Left lung (tissue), 4 donors: ENCODE measurements at regions not wholly inside any gene's neighbourhood (a gene's known extent, or its start where the extent isn't known, plus 50 kb on each side); places are given as distances from the start of the nearest gene placed in this dataset.
A peak's percentile ranks its signal among the peaks of the same experiment; 100 is the strongest.

ENCODE experiments used
- ATAC-seq: fragments of 200-7000 bp; cut with Tn5 transposase; one replicate; pipeline ENCODE4 v1.9.1; 2020; ENCODE audit warnings: moderate library complexity
- DNase-seq, 4 donors: peaks; one replicate each; pipeline ENCODE4 v3.0.0-alpha.2; 2013 to 2020
- H3K27ac ChIP-seq, 2 donors: fragments of 200-600 bp; sonication (generic) in 1 of 2; one replicate each; pipeline versions ENCODE4 v1.5.0 to v1.8.0; 2020 to 2021
- H3K27me3 ChIP-seq, 2 donors: fragments of 200-600 bp; sonication (generic) in 1 of 2; one replicate each; pipeline versions ENCODE4 v1.5.0 to v1.8.0; 2020 to 2021
- H3K36me3 ChIP-seq, 2 donors: fragments of 200-600 bp; sonication (generic) in 1 of 2; one replicate each; pipeline versions ENCODE4 v1.5.0 to v1.8.0; 2020 to 2021
- H3K4me1 ChIP-seq, 2 donors: fragments of 200-600 bp; one replicate each; pipeline ENCODE4 v1.8.0; 2021
- H3K4me3 ChIP-seq, 2 donors: fragments of 200-600 bp; sonication (generic) in 1 of 2; one replicate each; pipeline versions ENCODE4 v1.5.0 to v1.8.0; 2020 to 2021; ENCODE audit warnings: mild to moderate bottlenecking in 1 of 2
- H3K9me3 ChIP-seq, 2 donors: fragments of 200-600 bp; sonication (generic) in 1 of 2; one replicate each; pipeline versions ENCODE4 v1.5.0 to v1.8.0; 2020 to 2021
- intact Hi-C, 2 donors: fragments of 100-400 bp; cut with DNase I; formaldehyde crosslinking; loops; one replicate each; pipeline versions ENCODE4 v1.11.2 to v1.14.2; 2022
- TF ChIP-seq, protein P1 (sequence below), 2 donors: fragments of 200-600 bp; sonication (generic) in 1 of 2; IDR thresholded peaks; one replicate each; pipeline versions ENCODE4 v1.5.0 to v1.8.0; 2021; ENCODE audit warnings: antibody characterized with exemption in 2 of 2
- donor health status: DM: no; HTN: yes; CAD: no.
- donor health status: DM: no; HTN: no; CAD: no.

DNA sequence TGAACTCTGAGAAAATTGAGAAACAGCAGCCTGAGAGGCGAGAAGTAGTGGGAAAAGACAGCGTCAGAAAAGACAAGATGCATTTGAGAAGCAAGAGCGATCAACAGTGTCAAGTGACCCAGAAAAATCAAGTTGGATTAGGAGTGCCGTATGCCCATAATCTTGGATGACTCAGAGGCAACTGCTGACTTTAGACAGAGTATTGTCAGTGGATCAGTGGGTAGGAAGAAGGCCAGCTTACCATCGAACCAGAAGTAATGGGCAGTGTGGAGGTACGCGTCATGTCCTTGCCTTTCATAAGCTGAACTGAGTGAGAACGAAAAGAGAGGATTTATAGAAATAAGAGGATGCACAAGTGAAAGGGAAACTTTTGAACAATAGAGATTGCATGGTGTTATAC, 151.0 kb upstream of the NAV3 start:
- Histone ChIP-seq H3K4me1 (no peaks in the 10 kb centered on the region), H3K9me3 (no peaks in the 10 kb centered on the region), H3K27me3 (no peaks in the 10 kb centered on the region), H3K4me3 (no peak overlapping the region), H3K36me3 (no peaks in the 10 kb centered on the region), H3K27ac (no peak overlapping the region)
- TF ChIP-seq, protein P1, sequence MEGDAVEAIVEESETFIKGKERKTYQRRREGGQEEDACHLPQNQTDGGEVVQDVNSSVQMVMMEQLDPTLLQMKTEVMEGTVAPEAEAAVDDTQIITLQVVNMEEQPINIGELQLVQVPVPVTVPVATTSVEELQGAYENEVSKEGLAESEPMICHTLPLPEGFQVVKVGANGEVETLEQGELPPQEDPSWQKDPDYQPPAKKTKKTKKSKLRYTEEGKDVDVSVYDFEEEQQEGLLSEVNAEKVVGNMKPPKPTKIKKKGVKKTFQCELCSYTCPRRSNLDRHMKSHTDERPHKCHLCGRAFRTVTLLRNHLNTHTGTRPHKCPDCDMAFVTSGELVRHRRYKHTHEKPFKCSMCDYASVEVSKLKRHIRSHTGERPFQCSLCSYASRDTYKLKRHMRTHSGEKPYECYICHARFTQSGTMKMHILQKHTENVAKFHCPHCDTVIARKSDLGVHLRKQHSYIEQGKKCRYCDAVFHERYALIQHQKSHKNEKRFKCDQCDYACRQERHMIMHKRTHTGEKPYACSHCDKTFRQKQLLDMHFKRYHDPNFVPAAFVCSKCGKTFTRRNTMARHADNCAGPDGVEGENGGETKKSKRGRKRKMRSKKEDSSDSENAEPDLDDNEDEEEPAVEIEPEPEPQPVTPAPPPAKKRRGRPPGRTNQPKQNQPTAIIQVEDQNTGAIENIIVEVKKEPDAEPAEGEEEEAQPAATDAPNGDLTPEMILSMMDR (IDR thresholded peaks at IDR 0.05), result no peak
- ATAC-seq (no peak), DNase-seq (no peak)
- intact Hi-C loops, result loop anchor here in 1 of 2 donors (10.0 kb wide), 1 partner anchor 615 kb away; the partner anchor contains the start of gene E2F7

DNA sequence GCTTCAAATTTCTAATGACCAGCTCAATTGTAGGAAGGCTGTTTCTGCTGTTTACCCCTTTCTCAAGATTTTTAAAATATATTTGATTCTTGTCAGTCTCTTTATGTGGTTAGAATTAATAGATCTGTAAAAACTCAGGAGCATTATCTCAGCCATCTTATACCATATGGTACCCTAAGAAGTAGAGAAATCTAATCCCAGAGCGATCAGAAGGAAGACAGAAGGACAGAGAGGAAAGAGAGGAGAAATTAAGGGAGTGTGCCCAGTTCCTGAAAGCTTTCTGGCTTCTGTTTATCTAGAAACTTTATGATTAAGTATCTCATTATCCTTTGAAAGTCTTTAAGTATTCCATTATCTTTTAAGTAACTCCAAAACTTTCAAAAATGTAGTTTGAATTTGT, 152.1 kb upstream of the NAV3 start:
- H3K27ac ChIP-seq, result no peak overlapping the region
- ATAC-seq (no peak), DNase-seq (no peak)
- no peaks in the 10 kb centered on the region for H3K9me3 ChIP-seq
- TF ChIP-seq, protein P1 (IDR thresholded peaks at IDR 0.05), result no peak
- H3K4me1 ChIP-seq, result no peaks in the 10 kb centered on the region
- H3K4me3 ChIP-seq, result no peak overlapping the region
- intact Hi-C loops, result no loop called here
- H3K36me3 ChIP-seq, result no peaks in the 10 kb centered on the region
- H3K27me3 ChIP-seq, result no peaks in the 10 kb centered on the region

DNA sequence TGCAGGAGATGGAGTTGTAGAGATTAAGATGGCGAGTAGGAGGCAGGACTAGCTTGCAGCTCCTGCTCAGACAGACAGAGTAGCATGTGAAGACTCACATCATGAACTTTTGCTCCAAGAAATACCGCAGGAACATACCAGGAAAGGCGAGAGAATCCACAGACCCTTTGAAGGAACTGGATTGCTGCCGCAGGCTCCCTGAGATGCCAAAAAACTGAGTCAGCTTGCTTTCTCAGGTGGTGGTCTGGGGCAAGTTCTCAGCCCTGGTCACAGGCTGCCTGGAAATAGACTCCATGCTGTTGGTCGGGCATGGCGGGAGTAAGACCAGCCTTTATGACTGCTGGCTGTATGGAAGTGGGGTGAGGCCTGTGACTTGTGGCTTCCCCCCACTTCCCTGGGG, 163.6 kb upstream of the NAV3 start:
- peaks cover 0 to 11% of the 10 kb centered on the region in 2 donors for H3K9me3 ChIP-seq
- TF ChIP-seq, protein P1 (IDR thresholded peaks at IDR 0.05), result no peak
- DNase-seq, result peak in 1 of 4 donors; percentile 20
- H3K27me3 ChIP-seq, result no peaks in the 10 kb centered on the region
- no peaks in the 10 kb centered on the region for H3K36me3 ChIP-seq
- no peaks in the 10 kb centered on the region for H3K4me1 ChIP-seq
- intact Hi-C loops, result no loop called here
- ATAC-seq, result no peak
- no peak overlapping the region for H3K27ac ChIP-seq
- H3K4me3 ChIP-seq, result no peak overlapping the region

DNA sequence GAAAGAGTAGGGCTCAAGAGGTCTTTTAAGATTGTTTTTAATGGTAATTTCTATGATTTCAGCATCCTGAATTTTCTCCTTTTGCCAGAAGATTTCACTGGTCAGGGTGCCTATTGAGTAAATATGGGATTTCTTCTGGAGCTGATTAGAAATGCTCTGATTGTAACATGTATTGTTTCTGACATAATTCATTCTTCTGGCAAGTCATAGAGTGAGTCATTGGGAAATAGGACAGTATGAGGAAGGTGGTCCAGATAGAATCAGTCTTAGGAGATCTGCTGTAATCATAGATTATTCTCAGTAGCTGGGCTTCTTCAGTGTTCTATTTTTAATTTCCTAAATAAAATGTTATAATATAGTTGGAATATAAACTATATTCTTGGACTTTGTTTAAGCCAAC, 182.0 kb upstream of the NAV3 start:
- no peaks in the 10 kb centered on the region for H3K36me3 ChIP-seq
- no peak overlapping the region for H3K27ac ChIP-seq
- no peaks in the 10 kb centered on the region for H3K27me3 ChIP-seq
- DNase-seq, result no peak
- H3K9me3 ChIP-seq, result no peaks in the 10 kb centered on the region
- H3K4me3 ChIP-seq, result no peak overlapping the region
- ATAC-seq, result no peak
- TF ChIP-seq, protein P1 (IDR thresholded peaks at IDR 0.05), result no peak
- H3K4me1 ChIP-seq, result no peaks in the 10 kb centered on the region
- intact Hi-C loops, result no loop called here

DNA sequence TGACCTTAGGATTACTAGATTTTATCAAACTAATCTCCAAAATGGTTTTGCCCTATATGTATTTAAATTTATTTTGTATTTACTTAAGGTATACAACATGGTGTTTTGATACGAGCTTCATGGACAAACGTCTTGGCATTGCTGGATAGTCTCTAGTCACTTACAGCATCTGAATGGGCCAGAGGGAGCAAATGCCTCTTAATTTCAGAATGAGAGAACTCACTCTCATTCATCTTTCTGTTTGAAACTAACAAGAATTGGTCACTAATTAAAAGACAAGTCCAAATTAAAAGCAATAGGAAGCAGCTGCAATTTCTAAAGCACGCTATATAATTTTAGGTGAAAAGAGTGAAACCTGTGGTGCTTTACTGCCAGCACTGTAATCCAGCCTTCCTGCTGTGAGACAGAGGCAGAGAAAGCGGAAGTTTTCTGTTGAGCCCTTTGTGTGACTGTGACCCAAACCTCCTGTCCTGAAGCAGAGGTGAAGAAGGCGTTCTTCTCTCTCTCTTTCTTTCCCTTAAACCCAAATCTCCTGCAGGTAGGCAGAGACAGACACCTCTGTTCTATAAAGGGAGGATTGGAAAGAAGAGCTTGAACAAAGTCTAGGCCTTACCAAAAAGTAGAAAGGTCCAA, 184.6 kb upstream of the NAV3 start:
- Histone ChIP-seq H3K36me3 (no peaks in the 10 kb centered on the region), H3K27ac (no peak overlapping the region), H3K27me3 (no peaks in the 10 kb centered on the region), H3K9me3 (no peaks in the 10 kb centered on the region), H3K4me1 (no peaks in the 10 kb centered on the region), H3K4me3 (no peak overlapping the region)
- TF ChIP-seq, protein P1 (IDR thresholded peaks at IDR 0.05), result no peak
- ATAC-seq (no peak), DNase-seq (no peak)
- intact Hi-C loops, result no loop called here
